Astrocyte of the hippocampus (primary cell): ENCODE measurements at regions not wholly inside any gene's neighbourhood (a gene's known extent, or its start where the extent isn't known, plus 50 kb on each side); places are given as distances from the start of the nearest gene placed in this dataset.
A peak's percentile ranks its signal among the peaks of the same experiment; 100 is the strongest.

Experiments used
- DNase-seq: peaks from one replicate; pipeline ENCODE4 v3.0.0; 2011; ENCODE audit warnings: low read depth, low spot score

DNA sequence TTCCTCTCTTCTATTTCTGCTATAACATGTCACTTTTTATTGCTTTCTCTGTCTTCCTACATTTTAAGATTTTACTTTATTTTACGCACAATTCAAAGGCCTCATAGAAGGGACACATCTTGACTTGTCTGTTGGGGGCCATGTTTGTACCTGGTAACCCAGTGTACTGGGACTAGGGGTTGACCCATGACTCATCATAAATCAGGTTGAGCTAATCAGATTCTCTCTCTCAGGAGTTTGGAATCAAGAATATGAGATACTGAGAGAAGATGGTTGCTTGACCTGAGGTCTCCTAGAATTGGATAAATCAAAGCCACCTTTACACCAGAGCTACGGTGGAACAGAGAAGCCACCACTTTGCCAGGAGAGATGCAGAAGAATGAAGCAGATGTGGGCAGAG is 153.0 kb downstream of the UXS1 start:
- DNase-seq = no peak

DNA sequence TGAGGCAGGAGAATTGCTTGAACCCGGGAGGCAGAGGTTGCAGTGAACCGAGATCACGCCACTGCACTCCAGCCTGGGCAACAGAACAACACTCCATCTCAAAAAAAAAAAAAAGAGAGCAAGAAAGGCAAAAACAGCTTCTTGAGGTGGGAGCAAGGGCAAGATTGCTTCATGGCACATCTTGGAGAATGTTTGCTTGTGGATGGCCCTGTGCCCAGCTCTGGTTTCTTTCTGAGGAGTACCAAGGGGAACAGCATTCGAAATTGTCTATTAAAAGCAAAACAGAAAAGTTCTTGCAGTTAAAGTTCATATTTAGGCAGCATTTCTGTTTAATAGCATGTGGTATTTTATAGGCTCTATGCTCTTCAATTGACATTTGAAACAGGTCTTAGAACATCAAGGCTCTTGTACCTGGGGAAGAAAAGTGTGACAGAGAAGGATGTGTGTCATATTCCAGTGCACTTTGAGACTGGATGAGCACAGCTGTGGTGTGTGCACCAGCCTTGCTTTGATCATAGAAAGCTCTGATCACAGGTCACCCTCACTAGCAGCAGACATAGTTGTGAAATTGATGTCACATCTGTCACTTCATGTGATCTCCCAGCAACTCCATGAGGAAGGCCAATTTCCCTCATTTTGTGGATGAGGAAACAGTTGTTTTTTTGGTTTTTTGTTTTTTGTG is 154.3 kb downstream of the UXS1 start:
- DNase-seq = no peak

DNA sequence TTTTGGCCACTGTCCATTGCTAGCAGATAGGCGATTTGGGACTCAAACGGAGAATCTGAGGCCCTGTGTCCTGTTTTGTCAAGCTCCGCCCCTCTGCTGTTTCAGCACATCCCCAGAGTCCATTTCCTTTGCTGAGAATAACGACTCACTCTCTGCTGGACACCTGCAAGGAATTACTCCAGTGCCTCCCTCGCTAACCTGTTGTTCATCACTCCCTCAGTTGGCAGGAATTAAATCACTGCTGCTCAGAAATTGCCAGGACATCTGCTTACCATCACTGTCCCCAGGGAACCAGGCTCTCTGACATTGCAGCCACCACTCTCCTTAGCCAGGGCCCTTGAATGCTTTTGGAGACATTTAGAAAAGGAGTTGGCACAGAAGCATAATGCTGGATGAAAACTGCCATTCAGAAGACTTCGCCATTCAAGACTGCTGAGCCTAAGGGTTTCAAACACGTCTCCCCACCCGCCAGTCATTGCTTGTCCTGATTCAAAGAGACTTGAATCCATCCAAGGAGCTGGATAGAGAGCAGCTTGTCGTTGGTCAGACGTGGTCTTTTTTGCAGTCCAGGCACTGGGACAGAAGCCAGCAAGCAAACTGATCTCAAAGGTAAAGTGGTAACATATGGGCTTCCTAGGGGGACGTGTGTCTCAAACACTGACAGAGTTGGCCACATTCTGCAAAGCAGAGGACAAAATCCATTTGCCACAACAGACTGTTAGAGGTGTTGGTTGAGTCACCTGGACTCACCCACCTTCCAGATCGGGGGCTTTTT is 155.3 kb downstream of the UXS1 start:
- no peak for DNase-seq

DNA sequence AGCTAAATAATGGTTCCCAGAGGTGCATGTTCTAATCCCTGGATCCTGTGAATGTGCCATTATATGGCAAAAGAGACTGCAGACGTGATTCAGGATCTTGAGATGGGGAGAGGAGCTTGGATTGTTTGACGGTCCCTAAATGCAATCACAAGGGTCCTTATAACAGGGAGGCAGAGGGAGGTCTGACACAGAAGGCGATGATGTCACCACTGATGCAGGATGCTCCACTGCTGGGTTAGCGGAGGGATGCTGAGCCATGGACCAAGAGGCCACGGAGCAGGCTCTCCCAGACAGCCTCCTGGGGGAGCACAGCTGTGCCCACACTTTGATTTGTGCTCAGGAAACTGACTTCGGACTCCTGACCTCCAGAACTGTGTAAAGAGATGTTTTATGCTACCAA is 156.2 kb downstream of the UXS1 start:
- DNase-seq = no peak

DNA sequence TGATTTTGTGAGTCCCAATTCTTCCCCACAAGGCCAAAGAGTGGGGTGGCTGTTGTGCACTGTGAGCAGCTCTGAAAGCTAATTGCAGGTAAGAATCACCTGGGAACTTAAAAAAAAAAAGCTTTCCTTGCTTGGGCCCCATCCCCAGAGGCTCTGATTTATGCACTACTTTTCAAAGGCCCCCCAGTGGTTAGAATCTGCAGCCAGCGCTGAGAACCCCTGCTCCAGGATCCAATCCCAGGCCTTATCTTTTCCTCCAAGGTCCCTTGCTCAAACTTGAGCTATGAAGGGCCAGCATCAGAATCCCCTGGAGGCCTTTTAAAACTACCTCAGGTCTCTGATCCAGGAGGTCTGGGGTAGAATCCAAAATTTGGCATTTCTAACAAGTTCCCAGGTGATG is 156.8 kb downstream of the UXS1 start:
- no peak for DNase-seq

DNA sequence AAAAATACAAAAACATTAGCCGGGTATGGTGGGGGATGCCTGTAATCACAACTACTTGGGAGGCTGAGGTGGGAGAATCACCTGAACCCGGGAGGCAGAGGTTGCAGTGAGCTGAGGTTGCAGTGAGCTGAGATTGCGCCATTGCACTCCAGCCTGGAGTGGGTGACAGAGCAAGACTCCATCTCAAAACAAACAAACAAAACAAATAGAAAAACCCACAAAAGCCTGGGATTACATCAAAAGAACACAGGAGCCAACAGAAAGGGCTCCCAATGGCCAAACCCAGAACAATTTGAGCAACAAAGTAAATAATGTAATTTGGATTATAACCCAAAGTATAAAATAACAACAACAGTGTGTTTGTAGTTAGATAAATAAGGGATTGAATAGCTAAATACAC is 159.8 kb downstream of the UXS1 start:
- no peak for DNase-seq

DNA sequence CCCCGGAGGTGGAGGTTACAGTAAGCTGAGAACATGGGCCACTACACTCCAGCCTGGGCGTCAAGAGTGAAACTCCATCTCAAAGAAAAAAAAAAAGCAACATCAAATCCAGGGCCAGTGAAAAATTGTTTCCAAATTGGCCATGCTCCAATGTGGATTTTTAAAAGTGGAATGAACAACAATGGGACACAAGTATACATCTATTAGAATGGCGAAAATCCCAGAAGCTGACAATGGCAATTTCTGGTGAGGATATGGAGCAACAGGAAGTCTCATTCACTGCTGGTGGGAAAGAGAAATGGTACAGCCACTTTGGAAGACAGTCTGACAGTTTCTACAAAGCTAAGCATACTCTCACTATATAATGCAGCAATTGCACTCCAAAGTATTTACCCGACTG is 161.4 kb downstream of the UXS1 start:
- DNase-seq = no peak

DNA sequence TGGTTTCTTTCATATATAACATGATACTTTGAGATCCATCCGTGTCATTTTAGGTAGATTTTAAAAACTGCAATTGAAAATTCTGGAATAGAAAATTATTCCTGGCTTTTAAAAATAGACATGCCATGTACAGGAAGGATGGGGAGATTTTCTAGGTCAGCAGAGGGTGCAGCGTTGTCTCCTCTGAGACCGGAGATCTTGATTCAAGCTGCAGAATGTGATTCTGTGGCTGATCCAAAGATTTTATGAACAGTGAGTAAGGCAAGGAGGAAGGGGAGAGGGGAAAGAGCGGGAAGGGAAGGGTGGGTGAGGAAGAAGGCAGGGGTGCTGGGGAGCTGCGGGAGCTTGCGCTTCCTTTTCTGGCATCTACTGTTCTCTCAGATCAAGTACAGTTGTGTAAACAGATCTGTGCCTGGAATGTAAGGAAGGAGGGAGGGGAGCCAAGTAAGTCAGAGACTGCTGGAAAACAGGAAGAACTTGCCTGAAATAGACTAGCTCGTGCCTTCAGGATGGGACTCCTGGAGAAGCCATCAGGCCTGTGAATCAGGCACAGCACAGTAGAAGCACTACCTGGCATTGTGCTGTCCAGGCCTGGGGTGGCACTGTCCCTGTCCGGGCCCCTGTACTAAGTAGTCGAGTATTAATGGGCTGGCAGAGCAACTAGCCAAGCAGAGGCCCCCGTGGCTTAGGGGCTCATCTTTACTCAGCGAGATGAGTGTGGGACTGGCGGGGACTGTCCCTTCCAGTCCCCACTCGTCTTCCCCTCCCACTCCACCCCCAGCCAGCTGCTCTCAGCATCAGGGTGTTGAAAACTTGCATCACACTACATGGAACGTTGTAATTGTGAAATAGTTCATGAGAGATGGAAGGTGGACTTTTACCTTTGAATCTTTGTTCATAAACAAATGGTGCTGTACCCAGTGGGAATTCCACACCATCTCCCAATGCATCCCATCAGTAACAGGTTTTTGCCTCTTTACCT is 163.5 kb downstream of the UXS1 start:
- peak; percentile 62 for DNase-seq

DNA sequence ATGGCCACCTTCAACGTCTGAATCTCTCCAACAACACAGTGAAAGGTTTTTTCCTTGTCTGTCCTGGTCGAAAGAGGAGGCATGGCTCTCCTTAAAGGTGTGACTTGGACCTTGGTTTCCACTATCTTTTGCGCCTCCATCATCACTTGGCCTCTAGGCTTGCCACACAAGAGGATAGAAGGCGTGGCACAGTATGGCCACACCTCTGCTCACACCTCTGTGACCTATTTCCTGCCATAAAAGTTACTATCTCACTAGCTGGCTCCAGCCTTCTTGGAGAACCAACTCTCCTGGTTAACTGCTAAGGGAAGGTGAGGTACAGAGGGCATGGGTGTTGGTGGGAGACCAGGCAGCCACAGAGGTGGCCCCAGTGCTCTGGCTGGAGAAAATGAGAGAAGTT is 165.9 kb downstream of the UXS1 start:
- no peak for DNase-seq

DNA sequence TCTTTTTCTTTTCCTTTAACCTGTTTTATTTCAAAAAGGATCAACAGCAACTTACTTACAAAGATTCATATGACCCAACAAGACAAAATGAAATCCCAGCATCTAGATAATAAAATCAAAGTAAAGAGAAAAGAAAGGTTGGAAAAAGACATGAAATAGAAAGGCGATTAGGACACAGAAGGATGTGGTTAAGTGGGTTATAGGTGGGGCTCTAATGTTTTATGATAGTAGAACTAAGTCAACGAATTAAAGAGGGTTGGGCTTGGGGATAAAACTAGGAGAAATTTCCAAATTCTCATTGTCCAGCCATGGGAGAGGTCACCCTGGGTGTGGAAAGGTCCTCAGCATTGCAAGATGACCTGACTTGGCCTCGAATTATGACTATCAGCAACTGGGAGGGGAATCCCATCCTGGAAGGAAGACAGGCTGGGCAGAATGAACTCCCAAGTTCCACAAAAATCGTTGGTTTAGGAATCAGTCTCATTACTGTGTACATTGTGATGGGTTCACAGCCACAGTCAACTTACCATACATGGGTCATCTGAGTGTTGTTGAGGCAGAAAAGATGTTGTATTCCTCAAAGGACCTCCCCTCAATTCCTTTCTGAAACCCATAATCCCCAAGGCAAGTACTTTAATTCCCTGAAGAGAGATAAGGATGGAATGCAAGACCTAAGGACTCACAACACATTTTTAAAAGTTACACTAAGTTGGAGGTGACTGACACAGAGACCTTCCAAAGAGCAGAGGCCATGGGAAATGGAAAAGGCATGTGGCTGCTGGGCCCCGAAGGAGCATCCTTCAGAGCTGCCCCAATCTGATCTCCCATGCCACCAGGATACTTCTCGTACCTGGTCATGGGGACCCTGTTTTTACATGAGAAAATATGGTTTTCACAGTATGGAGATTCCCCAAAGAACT is 167.6 kb downstream of the UXS1 start:
- DNase-seq = no peak

DNA sequence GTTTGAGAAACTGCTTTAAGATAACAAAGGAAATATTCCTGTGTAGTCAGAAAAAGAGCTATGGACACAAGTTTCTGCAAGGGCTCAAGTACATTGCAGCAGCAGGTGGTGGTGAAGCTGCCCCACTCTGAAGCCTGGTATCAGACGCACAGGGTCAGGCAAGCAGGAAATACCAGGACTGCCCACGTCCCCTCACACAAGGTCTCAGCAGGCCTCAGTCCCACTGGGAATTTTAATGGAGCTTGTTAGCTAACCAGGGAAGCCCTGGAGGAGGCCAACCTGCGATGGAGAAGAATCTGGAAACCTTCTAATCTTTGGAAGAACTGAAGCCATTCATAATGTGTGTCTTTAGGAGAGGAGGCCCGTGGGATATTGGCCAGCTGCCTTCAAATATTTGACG is 168.3 kb downstream of the UXS1 start:
- no peak for DNase-seq

DNA sequence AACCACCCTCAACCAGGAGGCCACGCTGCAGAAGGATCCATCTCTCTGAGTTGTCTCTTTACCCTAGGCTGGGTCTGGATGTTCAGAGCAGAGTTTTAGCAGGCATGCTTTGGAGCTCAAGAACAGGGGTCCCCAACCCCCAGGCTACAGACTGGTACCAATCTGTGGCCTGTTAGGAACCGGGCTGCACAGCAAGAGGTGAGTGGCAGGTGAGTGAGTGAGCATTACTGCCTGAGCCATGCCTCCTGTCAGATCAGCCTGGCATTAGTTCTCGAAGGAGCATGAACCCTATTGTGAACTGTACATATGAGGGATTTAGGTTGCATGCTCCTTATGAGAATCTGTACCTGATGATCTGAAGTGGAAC is 172.5 kb downstream of the UXS1 start:
- DNase-seq = no peak

DNA sequence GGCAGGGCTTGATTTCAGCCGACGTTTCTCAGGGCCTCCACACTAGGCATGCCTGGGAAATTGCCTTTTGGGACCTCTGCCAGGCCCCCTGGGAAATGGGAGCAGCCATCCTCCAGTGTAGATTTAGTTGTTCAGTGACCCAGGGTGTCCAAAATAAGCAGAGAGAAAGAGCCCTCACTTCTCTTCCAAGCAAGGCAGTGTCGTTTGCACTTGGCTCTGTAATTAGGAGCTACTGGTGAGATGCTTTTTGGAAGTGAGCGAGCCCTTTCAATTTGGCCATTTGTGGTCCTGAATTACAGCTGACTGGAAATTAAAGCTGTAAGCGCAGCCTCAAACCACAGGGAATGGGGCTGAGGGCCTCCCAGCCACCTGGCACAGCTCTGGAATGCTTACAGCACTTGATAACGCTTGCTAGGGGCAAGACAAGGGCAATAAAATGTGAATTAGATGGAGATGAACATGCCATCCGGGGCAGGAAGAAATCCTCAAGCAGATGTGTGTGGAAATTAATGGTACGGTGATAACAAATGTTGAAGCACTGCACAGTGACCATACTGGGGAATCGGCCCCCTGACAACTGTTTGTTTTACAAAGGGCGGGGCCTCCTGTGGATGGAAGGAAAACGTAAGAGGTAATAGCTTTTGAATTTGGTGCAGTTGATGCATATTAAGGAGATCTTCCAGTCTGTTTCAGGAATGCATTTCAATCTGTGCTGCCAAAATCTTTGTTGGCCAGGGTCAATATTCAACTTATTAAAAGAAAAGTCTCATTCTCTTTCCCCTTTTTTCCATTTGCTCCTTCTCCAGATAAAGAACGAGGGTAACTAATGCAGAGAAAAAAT is 173.1 kb downstream of the UXS1 start:
- peak; percentile 86 for DNase-seq

DNA sequence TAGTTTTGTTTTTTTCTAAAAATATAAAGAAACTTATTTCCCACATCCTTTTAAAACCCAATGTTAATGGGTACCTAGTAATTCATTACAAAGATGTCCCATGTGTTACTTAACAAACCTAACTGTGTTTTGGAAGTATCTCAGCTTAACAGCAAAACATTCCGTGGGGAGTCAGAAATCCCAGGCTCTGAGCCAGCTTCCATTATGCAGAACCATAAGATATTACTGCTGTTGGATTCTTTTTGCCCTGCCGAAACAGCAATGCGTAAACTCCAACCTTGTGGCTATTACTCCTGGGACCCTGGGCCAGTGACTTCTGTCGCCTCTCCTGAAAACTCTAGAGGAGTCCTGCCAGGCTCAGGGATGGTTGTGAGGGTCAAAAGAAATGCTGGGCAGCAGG is 174.1 kb downstream of the UXS1 start:
- peak; percentile 48 for DNase-seq

DNA sequence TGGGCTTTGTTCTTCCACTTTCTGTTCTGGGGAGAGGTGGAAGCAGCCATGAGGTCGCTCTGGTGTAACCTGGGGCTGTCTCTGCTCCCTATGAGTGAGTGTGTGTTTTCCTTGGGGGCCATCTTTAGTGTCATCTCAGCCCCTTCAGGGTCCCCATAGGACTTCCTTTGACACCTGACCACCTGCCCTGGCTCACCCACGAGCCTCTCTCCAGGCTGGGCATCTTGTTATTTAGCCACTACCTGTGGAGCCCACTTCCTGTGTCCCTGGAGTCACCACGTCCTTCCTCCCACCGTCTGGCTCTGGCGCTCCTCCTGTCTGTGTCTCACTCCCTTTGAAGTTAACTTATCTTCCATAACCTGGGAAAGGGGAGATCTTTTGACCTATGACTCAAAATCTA is 176.0 kb downstream of the UXS1 start:
- no peak for DNase-seq

DNA sequence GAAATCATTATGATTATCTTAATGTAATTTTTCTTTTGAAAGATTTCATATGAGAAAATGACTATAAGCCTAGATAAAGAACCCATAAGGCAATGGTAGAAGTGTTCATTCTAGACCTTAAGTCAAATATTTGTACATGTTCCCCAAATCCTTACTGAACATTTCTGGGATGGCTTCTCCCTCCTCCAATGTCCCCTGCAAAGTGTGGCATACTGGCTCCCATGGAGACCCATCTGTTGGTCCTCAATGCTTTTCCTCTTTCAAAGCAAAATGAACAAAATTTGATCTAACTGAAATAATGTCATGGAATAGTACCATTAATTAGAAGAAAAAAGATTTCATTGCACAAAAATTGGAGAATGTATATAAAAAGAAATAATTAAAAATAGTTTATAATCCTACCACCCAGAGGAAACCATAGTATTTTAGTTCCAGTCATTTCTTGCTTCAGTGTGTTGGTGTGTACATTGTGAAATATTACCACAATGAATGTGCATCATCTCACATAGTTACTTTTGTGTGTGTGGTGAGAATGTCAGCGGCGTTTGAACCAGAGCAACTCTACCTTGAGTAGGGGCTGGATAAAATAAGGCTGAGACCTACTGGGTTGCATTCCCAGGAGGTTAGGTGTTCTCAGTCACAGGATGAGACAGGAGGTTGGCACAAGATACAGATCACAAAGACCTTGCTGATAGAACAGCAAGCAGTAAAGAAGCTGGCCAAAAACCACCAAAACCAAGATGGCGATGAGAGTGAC is 181.3 kb downstream of the UXS1 start:
- no peak for DNase-seq

DNA sequence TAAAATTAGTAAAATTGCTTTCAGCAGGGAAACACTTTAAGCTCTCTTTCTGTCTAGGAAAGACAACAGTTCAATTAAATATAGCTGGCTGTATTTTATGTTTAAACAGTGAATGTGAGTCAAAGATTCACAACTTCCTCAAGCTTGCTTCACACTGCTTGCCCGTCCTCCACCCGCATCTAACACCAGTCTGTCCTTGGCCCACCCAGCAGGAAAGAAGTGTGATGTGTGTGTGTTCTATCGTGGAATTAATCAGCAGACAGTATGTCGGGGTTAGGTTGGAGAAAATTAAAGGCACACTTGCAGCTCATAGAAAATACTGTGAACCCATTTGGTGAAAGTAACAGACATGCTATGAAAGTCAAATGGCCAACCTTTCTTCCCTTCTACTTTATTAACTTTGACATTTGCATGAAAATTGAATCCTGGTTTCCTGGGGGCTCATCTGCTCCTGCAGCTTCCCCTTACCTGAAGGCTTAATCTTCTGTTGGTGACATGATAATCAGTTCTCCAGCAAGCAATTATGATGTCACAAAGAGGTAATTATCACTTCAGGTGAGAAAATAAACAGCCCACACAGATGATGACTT is 182.0 kb downstream of the UXS1 start:
- no peak for DNase-seq

DNA sequence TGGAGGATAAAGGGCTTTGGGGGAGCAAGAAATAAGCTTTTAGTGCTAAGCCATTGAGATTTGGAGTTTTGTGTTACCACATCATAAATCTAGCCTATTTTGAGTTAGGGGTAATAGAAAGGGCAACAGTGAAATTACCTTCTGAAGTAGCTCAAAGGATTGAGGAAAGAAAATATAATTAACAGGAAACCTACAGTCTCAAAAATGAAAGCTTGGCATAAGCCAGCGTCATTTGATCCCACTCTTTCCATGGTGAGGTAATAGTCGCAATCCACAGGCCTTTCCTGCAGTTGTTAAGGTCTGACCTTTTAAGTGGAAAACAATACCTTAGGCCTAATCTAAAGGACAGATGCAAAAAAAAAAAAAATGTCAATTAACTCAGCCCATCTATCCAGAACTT is 182.7 kb downstream of the UXS1 start:
- DNase-seq = no peak

DNA sequence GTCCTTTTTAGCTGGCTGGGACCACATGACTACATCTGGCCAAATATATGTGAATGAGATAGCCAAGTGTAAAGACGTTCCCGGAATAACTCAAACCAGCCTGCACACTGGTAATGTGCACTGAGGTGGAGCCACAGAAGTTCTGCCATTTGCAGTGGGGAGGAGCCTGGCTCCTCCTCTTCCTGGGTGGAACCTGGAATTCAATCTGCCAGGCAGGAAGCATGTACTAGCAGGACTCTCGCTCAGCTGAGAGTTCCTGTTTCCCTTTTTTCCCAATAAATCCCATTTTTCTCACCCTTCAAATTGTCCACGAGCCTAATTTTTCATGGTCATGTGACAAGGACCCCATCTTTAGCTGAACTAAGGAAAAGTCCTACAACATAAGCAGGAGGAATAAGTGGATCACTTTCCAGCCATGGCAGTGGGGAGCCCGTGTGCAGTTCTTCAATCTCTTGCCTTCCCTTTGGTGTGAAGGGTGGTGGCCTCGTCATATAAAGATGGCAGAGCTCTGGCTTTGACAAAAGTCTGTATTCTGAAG is 183.2 kb downstream of the UXS1 start:
- DNase-seq = no peak
